ENCODE measurements at regions not wholly inside any gene's neighbourhood (a gene's known extent, or its start where the extent isn't known, plus 50 kb on each side); places are given as distances from the start of the nearest gene placed in this dataset.

- TF ChIP-seq, protein P1, sequence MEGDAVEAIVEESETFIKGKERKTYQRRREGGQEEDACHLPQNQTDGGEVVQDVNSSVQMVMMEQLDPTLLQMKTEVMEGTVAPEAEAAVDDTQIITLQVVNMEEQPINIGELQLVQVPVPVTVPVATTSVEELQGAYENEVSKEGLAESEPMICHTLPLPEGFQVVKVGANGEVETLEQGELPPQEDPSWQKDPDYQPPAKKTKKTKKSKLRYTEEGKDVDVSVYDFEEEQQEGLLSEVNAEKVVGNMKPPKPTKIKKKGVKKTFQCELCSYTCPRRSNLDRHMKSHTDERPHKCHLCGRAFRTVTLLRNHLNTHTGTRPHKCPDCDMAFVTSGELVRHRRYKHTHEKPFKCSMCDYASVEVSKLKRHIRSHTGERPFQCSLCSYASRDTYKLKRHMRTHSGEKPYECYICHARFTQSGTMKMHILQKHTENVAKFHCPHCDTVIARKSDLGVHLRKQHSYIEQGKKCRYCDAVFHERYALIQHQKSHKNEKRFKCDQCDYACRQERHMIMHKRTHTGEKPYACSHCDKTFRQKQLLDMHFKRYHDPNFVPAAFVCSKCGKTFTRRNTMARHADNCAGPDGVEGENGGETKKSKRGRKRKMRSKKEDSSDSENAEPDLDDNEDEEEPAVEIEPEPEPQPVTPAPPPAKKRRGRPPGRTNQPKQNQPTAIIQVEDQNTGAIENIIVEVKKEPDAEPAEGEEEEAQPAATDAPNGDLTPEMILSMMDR (IDR thresholded peaks at IDR 0.05; ENCODE audit: unreplicated experiment): no peak
- DNase-seq (ENCODE audit: low spot score in 2 of 2, unreplicated experiment in 2 of 2): no peak
- Mint-ChIP-seq H3K27me3 (ENCODE audit: low read depth) (no peaks in the 10 kb centered on the region), H3K36me3 (no peaks in the 10 kb centered on the region), H3K9me3 (no peaks in the 10 kb centered on the region), H3K4me3 (no peak overlapping the region), H3K27ac (peak overlapping the region; percentile 21), H3K4me1 (peaks cover 37% of the 10 kb centered on the region)
Observed at GRCh38 chr9:105966834-105967233, 272.5 kb downstream of the TMEM38B start.

DNA sequence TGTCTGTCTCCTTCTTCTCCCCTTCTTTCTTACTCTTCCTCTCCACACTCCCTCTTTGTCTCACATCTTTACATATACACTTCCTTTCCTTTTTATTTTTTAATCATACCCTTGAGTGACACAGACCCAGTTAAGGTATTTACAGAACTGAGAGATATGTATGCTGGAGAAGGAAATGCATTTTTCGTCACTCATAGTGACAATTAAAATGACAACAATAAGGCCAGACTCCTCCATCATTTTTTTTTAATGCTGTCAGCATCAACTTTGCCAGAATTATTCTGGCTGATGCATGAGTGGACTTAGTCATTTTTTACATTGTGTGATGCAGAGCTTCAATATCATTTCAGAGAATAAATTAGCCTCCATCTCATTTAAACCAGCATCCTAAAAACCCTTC lies 272.9 kb downstream of the TMEM38B start:
- DNase-seq (ENCODE audit: low spot score in 2 of 2, unreplicated experiment in 2 of 2): no peak
- no peaks in the 10 kb centered on the region for H3K27me3 Mint-ChIP-seq (ENCODE audit: low read depth)
- H3K9me3 Mint-ChIP-seq: no peaks in the 10 kb centered on the region
- no peak overlapping the region for H3K4me3 Mint-ChIP-seq
- TF ChIP-seq, protein P1 (IDR thresholded peaks at IDR 0.05; ENCODE audit: unreplicated experiment): no peak
- peak overlapping the region; percentile 2 for H3K27ac Mint-ChIP-seq
- H3K36me3 Mint-ChIP-seq: no peaks in the 10 kb centered on the region
- peaks cover 42% of the 10 kb centered on the region for H3K4me1 Mint-ChIP-seq

DNA sequence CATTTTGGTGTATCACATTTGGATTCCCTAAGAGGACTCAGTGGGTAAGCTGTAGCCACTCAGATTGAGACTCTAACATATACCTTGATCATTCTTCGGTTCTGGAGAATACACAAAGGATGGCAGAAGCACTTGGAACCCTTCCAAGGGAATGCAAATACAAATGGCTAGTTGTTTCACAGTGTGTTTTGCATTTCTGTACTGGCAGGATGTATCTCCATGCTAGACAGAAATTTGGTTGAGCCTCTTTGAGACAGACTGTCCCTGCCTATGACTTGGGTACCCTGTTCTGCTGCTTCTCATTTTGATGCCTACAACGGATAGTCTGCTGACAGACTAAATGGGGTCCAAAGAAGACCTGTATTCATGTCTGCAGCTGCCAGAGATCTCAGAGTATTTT lies 273.5 kb downstream of the TMEM38B start:
- Mint-ChIP-seq H3K36me3 (no peaks in the 10 kb centered on the region), H3K9me3 (no peaks in the 10 kb centered on the region), H3K27me3 (ENCODE audit: low read depth) (no peaks in the 10 kb centered on the region), H3K4me3 (no peak overlapping the region), H3K27ac (no peak overlapping the region), H3K4me1 (peaks cover 47% of the 10 kb centered on the region)
- DNase-seq (ENCODE audit: low spot score in 2 of 2, unreplicated experiment in 2 of 2): no peak
- TF ChIP-seq, protein P1 (IDR thresholded peaks at IDR 0.05; ENCODE audit: unreplicated experiment): no peak

- Mint-ChIP-seq H3K27me3 (ENCODE audit: low read depth) (no peaks in the 10 kb centered on the region), H3K4me1 (peaks cover 52% of the 10 kb centered on the region), H3K9me3 (no peaks in the 10 kb centered on the region), H3K27ac (no peak overlapping the region), H3K36me3 (no peaks in the 10 kb centered on the region), H3K4me3 (no peak overlapping the region)
- TF ChIP-seq, protein P1 (IDR thresholded peaks at IDR 0.05; ENCODE audit: unreplicated experiment): no peak
- no peak for DNase-seq (ENCODE audit: low spot score in 2 of 2, unreplicated experiment in 2 of 2)
Observed at GRCh38 chr9:105968811-105969466, 274.6 kb downstream of the TMEM38B start.

DNA sequence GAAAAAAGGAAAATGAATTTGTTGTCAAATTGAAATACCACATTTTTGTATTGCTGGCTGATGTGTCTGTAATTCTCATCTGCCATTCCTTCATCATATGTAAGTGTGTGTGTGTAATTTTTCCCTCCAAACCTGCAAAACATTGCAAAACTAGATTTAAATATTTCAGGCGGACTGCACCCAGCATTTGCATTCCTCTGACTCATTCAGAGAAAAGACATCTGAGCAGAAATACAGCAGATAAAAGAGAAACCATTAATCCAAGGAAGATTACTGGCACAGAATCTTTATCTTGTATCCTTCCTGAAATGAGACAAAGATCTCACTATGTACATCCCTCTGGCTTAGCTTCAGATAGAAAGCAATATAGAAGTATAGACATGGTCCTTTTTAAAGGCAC lies 275.3 kb downstream of the TMEM38B start:
- Mint-ChIP-seq H3K9me3 (no peaks in the 10 kb centered on the region), H3K27ac (no peak overlapping the region), H3K4me3 (no peak overlapping the region)

More for the DNA sequence above, 275.3 kb downstream of the TMEM38B start:
- peaks cover 59% of the 10 kb centered on the region for H3K4me1 Mint-ChIP-seq
- H3K36me3 Mint-ChIP-seq: no peaks in the 10 kb centered on the region
- DNase-seq (ENCODE audit: low spot score in 2 of 2, unreplicated experiment in 2 of 2): no peak
- no peaks in the 10 kb centered on the region for H3K27me3 Mint-ChIP-seq (ENCODE audit: low read depth)
- TF ChIP-seq, protein P1 (IDR thresholded peaks at IDR 0.05; ENCODE audit: unreplicated experiment): no peak

Data from mesothelial cell of epicardium (in vitro differentiated cells).